HFFc6 (cell line): ENCODE measurements at regions not wholly inside any gene's neighbourhood (a gene's known extent, or its start where the extent isn't known, plus 50 kb on each side); places are given as distances from the start of the nearest gene placed in this dataset.
"Not testable (repeated sequence)": the region's sequence is repeated elsewhere in the genome, so short reads cannot be mapped to it uniquely, and the experiment has no call there.

Source experiments
- DNase-seq: peaks from one replicate; pipeline ENCODE4 v3.0.0-alpha.2; 2018
- H3K27ac Mint-ChIP-seq: 2 replicates; pipeline ENCODE4 v1.8.0; 2020; ENCODE audit warnings: mild to moderate bottlenecking, mixed read lengths
- H3K27me3 Mint-ChIP-seq: 2 replicates; pipeline ENCODE4 v1.8.0; 2021; ENCODE audit warnings: mild to moderate bottlenecking, moderate library complexity, mixed read lengths; ENCODE audit not compliant: insufficient read depth
- H3K36me3 Mint-ChIP-seq: 2 replicates; pipeline ENCODE4 v1.8.0; 2021; ENCODE audit warnings: low read depth, mixed read lengths
- H3K4me1 Mint-ChIP-seq: 2 replicates; pipeline ENCODE4 v1.8.0; 2020; ENCODE audit warnings: low read depth, mixed read lengths
- H3K4me3 Mint-ChIP-seq: 2 replicates; pipeline ENCODE4 v1.8.0; 2020; ENCODE audit warnings: mild to moderate bottlenecking, moderate library complexity, mixed read lengths
- H3K9me3 Mint-ChIP-seq: 2 replicates; pipeline ENCODE4 v1.8.0; 2020; ENCODE audit warnings: mild to moderate bottlenecking, mixed read lengths
- TF ChIP-seq, protein P1 (sequence below): fragments of 200-600 bp; sonication (generic); IDR thresholded peaks from 2 replicates; pipeline ENCODE4 v1.5.0; 2021; ENCODE audit warnings: antibody characterized with exemption, mild to moderate bottlenecking

DNA sequence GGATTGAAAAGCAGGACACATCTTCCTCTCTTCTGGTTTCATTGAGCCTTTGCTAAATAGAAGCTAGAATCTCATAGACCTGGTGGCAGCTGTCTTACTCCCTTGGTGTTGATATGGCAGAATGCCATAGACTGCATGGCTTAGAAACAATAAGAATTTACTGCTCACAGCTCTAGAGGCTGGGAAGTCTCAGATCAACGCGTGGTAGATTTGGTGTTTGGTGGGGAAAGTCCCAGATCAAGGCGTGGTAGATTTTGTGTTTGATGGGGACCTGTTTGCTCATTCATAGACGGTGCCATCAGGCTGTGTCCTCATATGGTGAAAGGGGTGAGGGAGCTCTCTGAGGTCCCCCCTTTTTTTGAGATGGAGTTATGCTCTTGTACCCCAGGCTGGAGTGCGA, 57.6 kb upstream of the PPP2R3B start:
- H3K27me3 Mint-ChIP-seq, result peaks cover 2% of the 10 kb centered on the region; the same call in 1 of the 2 replicates
- H3K4me3 Mint-ChIP-seq, result peak overlapping the region; percentile 7; the same call in 1 of the 2 replicates
- peaks cover 16% of the 10 kb centered on the region for H3K36me3 Mint-ChIP-seq
- peaks cover 17% of the 10 kb centered on the region for H3K4me1 Mint-ChIP-seq
- no peak for DNase-seq
- peak overlapping the region; percentile 71 for H3K27ac Mint-ChIP-seq
- TF ChIP-seq, protein P1, sequence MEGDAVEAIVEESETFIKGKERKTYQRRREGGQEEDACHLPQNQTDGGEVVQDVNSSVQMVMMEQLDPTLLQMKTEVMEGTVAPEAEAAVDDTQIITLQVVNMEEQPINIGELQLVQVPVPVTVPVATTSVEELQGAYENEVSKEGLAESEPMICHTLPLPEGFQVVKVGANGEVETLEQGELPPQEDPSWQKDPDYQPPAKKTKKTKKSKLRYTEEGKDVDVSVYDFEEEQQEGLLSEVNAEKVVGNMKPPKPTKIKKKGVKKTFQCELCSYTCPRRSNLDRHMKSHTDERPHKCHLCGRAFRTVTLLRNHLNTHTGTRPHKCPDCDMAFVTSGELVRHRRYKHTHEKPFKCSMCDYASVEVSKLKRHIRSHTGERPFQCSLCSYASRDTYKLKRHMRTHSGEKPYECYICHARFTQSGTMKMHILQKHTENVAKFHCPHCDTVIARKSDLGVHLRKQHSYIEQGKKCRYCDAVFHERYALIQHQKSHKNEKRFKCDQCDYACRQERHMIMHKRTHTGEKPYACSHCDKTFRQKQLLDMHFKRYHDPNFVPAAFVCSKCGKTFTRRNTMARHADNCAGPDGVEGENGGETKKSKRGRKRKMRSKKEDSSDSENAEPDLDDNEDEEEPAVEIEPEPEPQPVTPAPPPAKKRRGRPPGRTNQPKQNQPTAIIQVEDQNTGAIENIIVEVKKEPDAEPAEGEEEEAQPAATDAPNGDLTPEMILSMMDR, result no peak
- peaks cover 16% of the 10 kb centered on the region for H3K9me3 Mint-ChIP-seq

DNA sequence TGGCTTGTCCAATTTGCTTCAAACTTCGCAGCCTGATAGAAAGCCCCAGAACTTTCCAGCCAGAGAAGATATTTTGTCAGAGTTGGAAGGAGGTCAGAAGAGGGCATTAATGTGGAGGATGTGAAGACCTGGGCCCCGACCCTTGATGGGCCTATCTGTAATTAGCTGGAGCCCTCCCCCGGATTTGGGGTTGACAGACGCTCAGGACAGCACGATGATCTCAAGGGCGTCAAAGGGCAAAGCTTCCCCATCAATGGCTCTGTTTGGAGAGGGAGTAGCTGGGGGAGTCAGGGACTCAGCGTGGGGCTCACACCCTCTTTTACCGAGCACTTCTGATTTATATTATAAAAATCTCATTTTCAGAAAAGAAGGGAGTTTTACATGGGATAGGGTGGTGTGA, 59.0 kb upstream of the PPP2R3B start:
- peaks cover 4% of the 10 kb centered on the region; the same call in 1 of the 2 replicates for H3K36me3 Mint-ChIP-seq
- H3K4me3 Mint-ChIP-seq, result no peak overlapping the region
- H3K9me3 Mint-ChIP-seq, result peaks cover 5% of the 10 kb centered on the region
- no peaks in the 10 kb centered on the region for H3K27me3 Mint-ChIP-seq
- peaks cover 17% of the 10 kb centered on the region for H3K4me1 Mint-ChIP-seq
- no peak for DNase-seq
- no peak overlapping the region for H3K27ac Mint-ChIP-seq
- TF ChIP-seq, protein P1, result no peak

DNA sequence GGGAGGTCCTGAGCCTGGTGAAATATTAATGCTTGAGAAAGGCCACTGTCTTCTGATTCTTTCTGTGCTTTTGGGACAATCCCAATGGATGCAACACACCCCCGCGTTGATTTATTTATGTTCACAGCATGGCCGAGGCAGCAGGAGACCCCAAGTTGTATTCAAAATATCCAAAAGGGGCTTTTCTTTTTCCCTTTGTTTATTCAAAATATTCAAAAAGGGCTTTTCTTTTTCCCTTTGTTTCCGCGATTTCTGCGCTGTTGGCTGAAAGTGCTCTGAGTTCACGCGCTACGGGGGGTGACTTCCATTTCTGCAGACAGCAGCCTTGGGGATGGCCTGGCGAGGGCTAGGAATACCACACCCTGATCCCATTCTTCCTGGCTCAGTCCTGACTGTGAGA, 59.5 kb upstream of the PPP2R3B start:
- Mint-ChIP-seq H3K27me3 (no peaks in the 10 kb centered on the region), H3K9me3 (peaks cover 5% of the 10 kb centered on the region), H3K27ac (no peak overlapping the region), H3K4me3 (no peak overlapping the region), H3K36me3 (peaks cover under 1% of the 10 kb centered on the region; the same call in 1 of the 2 replicates), H3K4me1 (peaks cover 17% of the 10 kb centered on the region)
- TF ChIP-seq, protein P1, result no peak
- no peak for DNase-seq

DNA sequence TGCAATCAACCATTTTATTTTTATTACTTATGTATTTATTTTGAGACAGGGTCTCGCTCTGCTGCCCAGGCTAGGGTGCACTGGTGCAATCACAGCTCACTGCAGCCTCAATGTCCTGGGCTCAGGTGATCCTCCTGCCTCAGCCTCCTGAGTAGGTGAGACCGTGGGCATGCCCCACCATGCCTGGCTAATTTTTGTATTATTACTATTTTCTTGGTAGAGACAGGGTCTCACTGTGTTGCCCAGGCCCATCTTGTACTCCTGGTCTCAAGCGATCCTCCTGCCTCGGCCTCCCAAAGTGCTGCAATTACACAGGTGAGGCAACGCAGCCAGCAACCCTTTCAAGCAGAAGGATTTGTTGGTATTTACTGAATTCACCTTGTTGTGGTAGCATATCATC, 60.3 kb upstream of the PPP2R3B start:
- H3K27ac Mint-ChIP-seq, result no peak overlapping the region
- no peaks in the 10 kb centered on the region for H3K27me3 Mint-ChIP-seq
- TF ChIP-seq, protein P1, result no peak

DNA sequence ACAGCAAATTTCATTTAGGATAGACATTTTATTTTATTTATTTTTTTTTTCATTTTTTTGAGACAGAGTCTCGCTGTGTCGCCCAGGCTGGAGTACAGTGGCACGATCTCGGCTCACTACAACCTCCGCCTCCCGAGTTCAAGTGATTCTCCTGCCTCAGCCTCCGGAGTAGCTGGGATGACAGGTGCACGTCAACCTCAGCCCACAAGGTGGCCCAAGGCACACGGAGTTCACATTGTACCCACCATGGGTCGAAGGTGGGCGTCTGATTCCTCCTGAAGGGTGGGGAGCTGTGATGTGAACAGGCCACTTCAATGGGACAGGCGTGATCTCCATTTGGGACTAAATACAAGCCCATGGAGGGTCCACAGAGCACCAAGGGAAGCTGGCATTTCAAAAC, 65.0 kb upstream of the PPP2R3B start:
- H3K4me3 Mint-ChIP-seq, H3K4me1 Mint-ChIP-seq, H3K9me3 Mint-ChIP-seq, H3K36me3 Mint-ChIP-seq, DNase-seq, H3K27ac Mint-ChIP-seq, H3K27me3 Mint-ChIP-seq: not testable (repeated sequence)
- TF ChIP-seq, protein P1, result peak; percentile 40

More for the DNA sequence above, 60.3 kb upstream of the PPP2R3B start:
- Mint-ChIP-seq H3K4me1 (peaks cover 17% of the 10 kb centered on the region), H3K9me3 (peaks cover 3% of the 10 kb centered on the region), H3K4me3 (no peak overlapping the region), H3K36me3 (no peaks in the 10 kb centered on the region; the same call in 1 of the 2 replicates)
- no peak for DNase-seq

DNA sequence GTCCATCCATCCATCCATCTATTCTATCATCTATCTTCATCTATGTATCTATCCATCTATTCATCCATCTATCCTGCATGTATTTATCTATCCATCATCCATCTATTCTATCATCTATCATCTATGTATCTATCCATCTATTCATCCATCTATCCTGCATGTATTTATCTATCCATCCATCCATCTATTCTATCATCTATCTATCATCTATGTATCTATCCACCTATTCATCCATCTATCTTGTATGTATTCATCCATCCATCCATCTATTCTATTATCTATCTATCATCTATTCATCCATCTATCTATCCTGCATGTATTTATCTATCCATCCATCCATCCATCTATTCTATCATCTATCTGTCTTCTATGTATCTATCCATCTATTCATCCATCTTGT, 65.9 kb upstream of the PPP2R3B start:
- Mint-ChIP-seq H3K9me3 (no peaks in the 10 kb centered on the region), H3K4me3 (no peak overlapping the region), H3K27ac (no peak overlapping the region), H3K36me3 (no peaks in the 10 kb centered on the region), H3K4me1 (no peaks in the 10 kb centered on the region), H3K27me3 (no peaks in the 10 kb centered on the region; the same call in none of the 2 replicates)
- TF ChIP-seq, protein P1, result no peak
- DNase-seq, result no peak

DNA sequence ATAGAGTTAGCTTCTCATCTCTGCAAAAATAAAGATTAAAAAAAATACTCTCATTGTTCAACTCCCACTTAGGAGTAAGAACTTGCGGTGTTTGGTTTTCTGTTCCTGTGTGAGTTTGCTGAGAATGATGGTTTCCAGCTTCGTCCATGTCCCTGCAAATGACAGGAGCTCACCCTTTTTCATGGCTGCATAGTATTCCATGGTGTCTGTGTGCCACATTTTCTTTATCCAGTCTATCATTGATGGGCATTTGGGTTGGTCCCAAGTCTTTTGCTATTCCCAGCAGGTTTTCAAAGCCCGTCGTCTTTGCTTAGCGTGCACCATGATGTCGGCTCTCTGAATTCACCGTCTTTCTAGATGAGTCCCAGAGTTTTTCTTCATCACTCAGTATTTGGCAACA, 67.8 kb upstream of the PPP2R3B start:
- DNase-seq, H3K27me3 Mint-ChIP-seq, H3K27ac Mint-ChIP-seq, H3K36me3 Mint-ChIP-seq, H3K9me3 Mint-ChIP-seq, H3K4me3 Mint-ChIP-seq, H3K4me1 Mint-ChIP-seq: not testable (repeated sequence)
